ENCODE measurements at regions not wholly inside any gene's neighbourhood (a gene's known extent, or its start where the extent isn't known, plus 50 kb on each side); places are given as distances from the start of the nearest gene placed in this dataset.

DNA sequence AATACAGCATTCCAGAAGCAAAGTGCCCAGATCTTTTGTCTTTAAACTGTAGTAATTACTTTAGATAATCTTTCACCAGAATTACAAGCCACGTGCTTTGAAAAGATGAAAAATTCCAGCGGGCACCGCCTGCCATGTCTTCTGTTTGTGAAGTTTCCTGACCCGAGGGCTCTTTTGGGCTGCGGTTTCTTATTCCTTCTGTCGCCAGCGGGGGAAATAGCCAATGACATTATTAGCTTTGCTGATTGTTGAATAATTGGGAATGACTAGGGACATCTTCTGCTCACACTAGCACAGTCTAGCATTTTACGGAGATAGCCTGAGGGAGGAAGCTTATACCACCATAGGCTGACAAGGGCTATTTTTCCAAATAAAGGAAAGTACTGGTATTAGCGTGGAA lies 124.7 kb downstream of the SAMD5 start:
- H3K27ac Mint-ChIP-seq (ENCODE audit: unreplicated experiment): peak overlapping the region; percentile 68
- H3K27me3 Mint-ChIP-seq (ENCODE audit: unreplicated experiment): no peaks in the 10 kb centered on the region
- H3K4me3 Mint-ChIP-seq (ENCODE audit: unreplicated experiment): peak overlapping the region; percentile 3
- DNase-seq (ENCODE audit: extremely low spot score, unreplicated experiment): no peak
- peaks cover 33% of the 10 kb centered on the region for H3K4me1 Mint-ChIP-seq (ENCODE audit: unreplicated experiment)
- peaks cover 8% of the 10 kb centered on the region for H3K36me3 Mint-ChIP-seq (ENCODE audit: unreplicated experiment)
- TF ChIP-seq CTCF (IDR thresholded peaks at IDR 0.05): no peak
- peaks cover 17% of the 10 kb centered on the region for H3K9me3 Mint-ChIP-seq (ENCODE audit: unreplicated experiment)

GRCh38 chr6:147637620-147638195 lies 129.2 kb downstream of the SAMD5 start:
- Mint-ChIP-seq H3K27me3 (ENCODE audit: unreplicated experiment) (no peaks in the 10 kb centered on the region), H3K4me3 (ENCODE audit: unreplicated experiment) (no peak overlapping the region)
- TF ChIP-seq CTCF (IDR thresholded peaks at IDR 0.05): no peak

DNA sequence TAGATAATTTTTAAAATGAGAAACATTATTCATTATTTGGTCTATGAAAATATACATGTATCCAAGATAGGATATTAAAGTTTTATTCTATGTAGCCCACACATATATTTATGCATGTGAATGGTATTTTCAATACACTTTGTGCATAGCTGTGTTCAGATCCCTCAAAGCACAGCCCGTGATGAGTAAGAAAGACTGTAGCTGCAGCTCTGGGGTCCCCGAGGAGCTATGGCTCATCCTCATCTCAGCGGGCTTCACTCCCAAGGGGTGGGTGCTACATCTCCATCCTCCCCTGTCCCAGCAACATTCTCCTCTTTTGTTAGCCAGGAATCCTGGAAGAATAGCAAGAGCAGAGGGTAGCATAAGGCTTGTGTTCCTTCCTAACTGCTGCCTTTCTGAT lies 130.8 kb downstream of the SAMD5 start:
- Mint-ChIP-seq H3K27me3 (ENCODE audit: unreplicated experiment) (no peaks in the 10 kb centered on the region), H3K9me3 (ENCODE audit: unreplicated experiment) (peaks cover 6% of the 10 kb centered on the region), H3K4me1 (ENCODE audit: unreplicated experiment) (peaks cover 48% of the 10 kb centered on the region), H3K36me3 (ENCODE audit: unreplicated experiment) (peaks cover 8% of the 10 kb centered on the region), H3K27ac (ENCODE audit: unreplicated experiment) (no peak overlapping the region), H3K4me3 (ENCODE audit: unreplicated experiment) (no peak overlapping the region)
- no peak for TF ChIP-seq CTCF (IDR thresholded peaks at IDR 0.05)
- no peak for DNase-seq (ENCODE audit: extremely low spot score, unreplicated experiment)

More at GRCh38 chr6:147637620-147638195, 129.2 kb downstream of the SAMD5 start:
- H3K36me3 Mint-ChIP-seq (ENCODE audit: unreplicated experiment): peaks cover 10% of the 10 kb centered on the region
- peaks cover 48% of the 10 kb centered on the region for H3K4me1 Mint-ChIP-seq (ENCODE audit: unreplicated experiment)
- H3K27ac Mint-ChIP-seq (ENCODE audit: unreplicated experiment): no peak overlapping the region
- H3K9me3 Mint-ChIP-seq (ENCODE audit: unreplicated experiment): peaks cover 10% of the 10 kb centered on the region
- DNase-seq (ENCODE audit: extremely low spot score, unreplicated experiment): no peak

- peaks cover 2% of the 10 kb centered on the region for H3K36me3 Mint-ChIP-seq (ENCODE audit: unreplicated experiment)
- no peaks in the 10 kb centered on the region for H3K27me3 Mint-ChIP-seq (ENCODE audit: unreplicated experiment)
- no peak for DNase-seq (ENCODE audit: extremely low spot score, unreplicated experiment)
- H3K4me1 Mint-ChIP-seq (ENCODE audit: unreplicated experiment): peaks cover 54% of the 10 kb centered on the region
- no peak for TF ChIP-seq CTCF (IDR thresholded peaks at IDR 0.05)
- no peak overlapping the region for H3K27ac Mint-ChIP-seq (ENCODE audit: unreplicated experiment)
- no peaks in the 10 kb centered on the region for H3K9me3 Mint-ChIP-seq (ENCODE audit: unreplicated experiment)
- no peak overlapping the region for H3K4me3 Mint-ChIP-seq (ENCODE audit: unreplicated experiment)
Measured at GRCh38 chr6:147640606-147641005, 132.1 kb downstream of the SAMD5 start.

- no peak for TF ChIP-seq CTCF (IDR thresholded peaks at IDR 0.05)
- Mint-ChIP-seq H3K9me3 (ENCODE audit: unreplicated experiment) (no peaks in the 10 kb centered on the region), H3K36me3 (ENCODE audit: unreplicated experiment) (peaks cover 2% of the 10 kb centered on the region), H3K27me3 (ENCODE audit: unreplicated experiment) (no peaks in the 10 kb centered on the region), H3K27ac (ENCODE audit: unreplicated experiment) (no peak overlapping the region), H3K4me1 (ENCODE audit: unreplicated experiment) (peaks cover 54% of the 10 kb centered on the region), H3K4me3 (ENCODE audit: unreplicated experiment) (no peak overlapping the region)
- DNase-seq (ENCODE audit: extremely low spot score, unreplicated experiment): no peak
Measured at GRCh38 chr6:147641511-147641910, 133.0 kb downstream of the SAMD5 start.

All from osteocyte (in vitro differentiated cells).